HEK293 (cell line): ENCODE measurements at regions not wholly inside any gene's neighbourhood (a gene's known extent, or its start where the extent isn't known, plus 50 kb on each side); places are given as distances from the start of the nearest gene placed in this dataset.

Experiments
- CTCF ChIA-PET: fragments of 350-600 bp; formaldehyde crosslinking; extraction: SDS; loops from one replicate; lab custom pipeline; 2021; ENCODE audit warnings: antibody characterized with exemption; lab: Yijun Ruan, JAX
- POLR2A ChIA-PET: fragments of 300-600 bp; formaldehyde crosslinking; extraction: SDS; loops from one replicate; lab custom pipeline; 2020; ENCODE audit warnings: antibody characterized with exemption, inconsistent platforms; lab: Yijun Ruan, JAX
- H3K27ac ChIP-seq: fragments of 200-500 bp; sonication (Bioruptor generic); 2 replicates; pipeline ENCODE4 v1.5.1; 2014; ENCODE audit warnings: low read depth, low read length, control low read depth, inconsistent platforms; ENCODE audit errors: extremely low read depth
- H3K36me3 ChIP-seq, 2 experiments: fragments of 200-500 bp in 1 of 2; sonication (Bioruptor generic) in 1 of 2; 1 replicate in 1 of 2; 2 replicates in 1 of 2; pipeline ENCODE4 v1.5.1; 2014 to 2017; ENCODE audit warnings: inconsistent platforms in 2 of 2, low read length in 2 of 2; ENCODE audit not compliant: control insufficient read depth in 2 of 2, insufficient read depth in 1 of 2
- H3K4me1 ChIP-seq: fragments of 200-500 bp; sonication (Bioruptor generic); 2 replicates; pipeline ENCODE4 v1.5.1; 2014; ENCODE audit warnings: mild to moderate bottlenecking, low read length, inconsistent platforms; ENCODE audit not compliant: control insufficient read depth, insufficient read depth
- H3K4me3 ChIP-seq: 2 replicates; pipeline ENCODE4 v1.5.1; 2011; ENCODE audit warnings: low read depth, mild to moderate bottlenecking, control low read depth, low read length, moderate library complexity
- H3K9me3 ChIP-seq: fragments of 200-500 bp; sonication (Bioruptor generic); 2 replicates; pipeline ENCODE4 v1.5.1; 2014; ENCODE audit warnings: low read depth, low read length, inconsistent platforms; ENCODE audit not compliant: control insufficient read depth, insufficient read depth
- HOXA7 ChIP-seq: sonication (generic); formaldehyde crosslinking; IDR thresholded peaks from 2 replicates; pipeline ENCODE4 v1.8.1; 2022; ENCODE audit warnings: missing genetic modification reagents, borderline replicate concordance
- KLF16 ChIP-seq: fragments of 450-650 bp; formaldehyde crosslinking; IDR thresholded peaks from 2 replicates; pipeline ENCODE4 v1.5.1; 2017; ENCODE audit warnings: missing biosample characterization, missing genetic modification characterization
- MYNN ChIP-seq: fragments of 450-650 bp; formaldehyde crosslinking; IDR thresholded peaks from 2 replicates; pipeline ENCODE4 v1.5.1; 2016; ENCODE audit warnings: missing biosample characterization, missing genetic modification characterization, borderline replicate concordance
- PBX3 ChIP-seq: sonication (generic); formaldehyde crosslinking; IDR thresholded peaks from 2 replicates; pipeline ENCODE4 v1.8.1; 2022; ENCODE audit warnings: mild to moderate bottlenecking, moderate library complexity, missing genetic modification reagents
- TRIM28 ChIP-seq: IDR thresholded peaks from 2 replicates; pipeline ENCODE4 v1.6.1; 2011; ENCODE audit warnings: low read length, control low read depth, borderline replicate concordance
- ZBTB1 ChIP-seq: fragments of 450-650 bp; formaldehyde crosslinking; IDR thresholded peaks from 2 replicates; pipeline ENCODE4 v1.5.1; 2016; ENCODE audit warnings: missing biosample characterization, missing genetic modification characterization
- ZBTB44 ChIP-seq: fragments of 450-650 bp; IDR thresholded peaks from 2 replicates; pipeline ENCODE4 v1.5.1; 2018; ENCODE audit warnings: missing biosample characterization, mild to moderate bottlenecking, missing genetic modification characterization
- ZBTB8A ChIP-seq: fragments of 450-650 bp; formaldehyde crosslinking; IDR thresholded peaks from 2 replicates; pipeline ENCODE4 v1.5.1; 2016; ENCODE audit warnings: missing biosample characterization, missing genetic modification characterization
- ZEB2 ChIP-seq: fragments of 450-650 bp; formaldehyde crosslinking; IDR thresholded peaks from 2 replicates; pipeline ENCODE4 v1.5.1; 2016; ENCODE audit warnings: missing biosample characterization, missing genetic modification characterization
- ZFP3 ChIP-seq: fragments of 450-650 bp; formaldehyde crosslinking; IDR thresholded peaks from 2 replicates; pipeline ENCODE4 v1.5.1; 2016; ENCODE audit warnings: low read depth, missing biosample characterization, missing genetic modification characterization
- ZFP69B ChIP-seq: fragments of 450-650 bp; formaldehyde crosslinking; IDR thresholded peaks from 2 replicates; pipeline ENCODE4 v1.5.1; 2016; ENCODE audit warnings: missing biosample characterization, missing genetic modification characterization
- ZIC2 ChIP-seq: fragments of 450-650 bp; formaldehyde crosslinking; IDR thresholded peaks from 2 replicates; pipeline ENCODE4 v1.5.1; 2016; ENCODE audit warnings: missing biosample characterization, missing genetic modification characterization
- ZNF19 ChIP-seq: fragments of 450-650 bp; formaldehyde crosslinking; IDR thresholded peaks from 2 replicates; pipeline ENCODE4; 2016; ENCODE audit warnings: missing biosample characterization, missing genetic modification characterization, low read depth
- ZNF473 ChIP-seq: fragments of 450-650 bp; formaldehyde crosslinking; IDR thresholded peaks from 2 replicates; pipeline ENCODE4 v1.5.1; 2017; ENCODE audit warnings: missing biosample characterization, missing genetic modification characterization
- ZNF510 ChIP-seq: fragments of 450-650 bp; formaldehyde crosslinking; IDR thresholded peaks from 2 replicates; pipeline ENCODE4 v1.5.1; 2018; ENCODE audit warnings: mild to moderate bottlenecking, missing genetic modification characterization, missing biosample characterization; ENCODE audit not compliant: insufficient replicate concordance
- ZNF513 ChIP-seq: fragments of 450-650 bp; IDR thresholded peaks from 2 replicates; pipeline ENCODE4 v1.5.1; 2018; ENCODE audit warnings: missing biosample characterization, missing genetic modification characterization
- ZNF514 ChIP-seq: fragments of 450-650 bp; formaldehyde crosslinking; IDR thresholded peaks from 2 replicates; pipeline ENCODE4 v1.5.1; 2016; ENCODE audit warnings: missing biosample characterization, missing genetic modification characterization
- ZNF549 ChIP-seq: fragments of 450-650 bp; IDR thresholded peaks from 2 replicates; pipeline ENCODE4 v1.5.1; 2018; ENCODE audit warnings: missing biosample characterization, missing genetic modification characterization, mild to moderate bottlenecking, inconsistent platforms, moderate library complexity
- ZNF621 ChIP-seq: fragments of 450-650 bp; formaldehyde crosslinking; IDR thresholded peaks from 2 replicates; pipeline ENCODE4 v1.5.1; 2017; ENCODE audit warnings: missing biosample characterization, missing genetic modification characterization
- ZNF623 ChIP-seq: fragments of 450-650 bp; formaldehyde crosslinking; IDR thresholded peaks from 2 replicates; pipeline ENCODE4 v1.5.1; 2016; ENCODE audit warnings: missing biosample characterization, missing genetic modification characterization
- ZNF639 ChIP-seq: fragments of 450-650 bp; formaldehyde crosslinking; IDR thresholded peaks from 2 replicates; pipeline ENCODE4 v1.5.1; 2016; ENCODE audit warnings: missing biosample characterization, missing genetic modification characterization
- ZNF76 ChIP-seq: fragments of 450-650 bp; formaldehyde crosslinking; IDR thresholded peaks from 2 replicates; pipeline ENCODE4; 2016; ENCODE audit warnings: low read depth, missing biosample characterization, missing genetic modification characterization, borderline replicate concordance
- ZNF777 ChIP-seq: fragments of 450-650 bp; formaldehyde crosslinking; IDR thresholded peaks from 2 replicates; pipeline ENCODE4 v1.5.1; 2017; ENCODE audit warnings: missing biosample characterization, missing genetic modification characterization, borderline replicate concordance
- ZSCAN30 ChIP-seq: fragments of 450-650 bp; IDR thresholded peaks from 2 replicates; pipeline ENCODE4 v1.5.1; 2018; ENCODE audit warnings: missing biosample characterization, mild to moderate bottlenecking, missing genetic modification characterization, moderate library complexity

GRCh38 chr2:208879666-208880065, 473.1 kb downstream of the PTH2R start (continued):
- no peak for TF ChIP-seq ZNF777 (tag by site-specific recombination)
- no peak for TF ChIP-seq ZBTB8A (tag by site-specific recombination)
- no peak for TF ChIP-seq HOXA7
- TF ChIP-seq PBX3 (CRISPR knock-in tag), result no peak
- TF ChIP-seq ZFP69B (tag by site-specific recombination), result no peak
- TF ChIP-seq TRIM28, result no peak
- no peak for TF ChIP-seq ZNF549 (tag by site-specific recombination)
- TF ChIP-seq ZNF473 (tag by site-specific recombination), result no peak

- CTCF ChIA-PET, result no interaction called here
- POLR2A ChIA-PET, result no interaction called here
- no peaks in the 10 kb centered on the region for H3K36me3 ChIP-seq
Observed at GRCh38 chr2:208880171-208880570, 473.6 kb downstream of the PTH2R start.

More at GRCh38 chr2:208880171-208880570, 473.6 kb downstream of the PTH2R start:
- Histone ChIP-seq H3K9me3 (no peaks in the 10 kb centered on the region), H3K4me1 (no peaks in the 10 kb centered on the region), H3K27ac (no peak overlapping the region), H3K4me3 (no peak overlapping the region)
- TF ChIP-seq KLF16 (tag by site-specific recombination) (no peak), ZEB2 (tag by site-specific recombination) (no peak), ZNF473 (tag by site-specific recombination) (no peak), ZNF623 (tag by site-specific recombination) (no peak), ZIC2 (no peak), ZNF621 (tag by site-specific recombination) (no peak), ZNF513 (tag by site-specific recombination) (no peak), ZNF510 (tag by site-specific recombination) (no peak), ZBTB1 (tag by site-specific recombination) (no peak), PBX3 (CRISPR knock-in tag) (no peak), ZSCAN30 (tag by site-specific recombination) (no peak), ZFP3 (tag by site-specific recombination) (no peak), ZNF639 (no peak), ZNF514 (tag by site-specific recombination) (no peak), ZNF19 (tag by site-specific recombination) (no peak), ZNF76 (tag by site-specific recombination) (no peak), MYNN (tag by site-specific recombination) (no peak), ZBTB44 (tag by site-specific recombination) (no peak)
